ENCODE measurements at regions not wholly inside any gene's neighbourhood (a gene's known extent, or its start where the extent isn't known, plus 50 kb on each side); places are given as distances from the start of the nearest gene placed in this dataset.

GRCh38 chr1:184188037-184188436 lies 136.5 kb downstream of the TSEN15 start:
- H3K9me3 ChIP-seq, result no peaks in the 10 kb centered on the region
- H3K4me3 ChIP-seq, result no peak overlapping the region
- H3K27ac ChIP-seq, result no peak overlapping the region
- 33% methylated on average over 2 of the region's 2 CpGs for WGBS
- peaks cover 8% of the 10 kb centered on the region for H3K4me1 ChIP-seq
- no peaks in the 10 kb centered on the region for H3K27me3 ChIP-seq
- no peaks in the 10 kb centered on the region for H3K36me3 ChIP-seq
- no peak for DNase-seq (ENCODE audit: low spot score in 2 of 2)
- no peak for TF ChIP-seq POLR2AphosphoS5 (IDR thresholded peaks at IDR 0.05)
- TF ChIP-seq CTCF (IDR thresholded peaks at IDR 0.05), result no peak
- no peak for TF ChIP-seq POLR2A (IDR thresholded peaks at IDR 0.05)
- no peak for TF ChIP-seq EP300 (IDR thresholded peaks at IDR 0.05)

GRCh38 chr1:184189361-184189760 lies 137.8 kb downstream of the TSEN15 start:
- Histone ChIP-seq H3K4me1 (peaks cover 8% of the 10 kb centered on the region), H3K9me3 (no peaks in the 10 kb centered on the region), H3K27me3 (no peaks in the 10 kb centered on the region), H3K4me3 (no peak overlapping the region), H3K36me3 (no peaks in the 10 kb centered on the region), H3K27ac (no peak overlapping the region)
- no peak for DNase-seq (ENCODE audit: low spot score in 2 of 2)
- TF ChIP-seq POLR2A (IDR thresholded peaks at IDR 0.05) (no peak), EP300 (IDR thresholded peaks at IDR 0.05) (no peak), CTCF (IDR thresholded peaks at IDR 0.05) (no peak), POLR2AphosphoS5 (IDR thresholded peaks at IDR 0.05) (no peak)

GRCh38 chr1:184190616-184191015 lies 139.1 kb downstream of the TSEN15 start:
- Histone ChIP-seq H3K27ac (no peak overlapping the region), H3K36me3 (no peaks in the 10 kb centered on the region), H3K4me1 (peaks cover 8% of the 10 kb centered on the region), H3K9me3 (no peaks in the 10 kb centered on the region), H3K4me3 (no peak overlapping the region), H3K27me3 (no peaks in the 10 kb centered on the region)
- DNase-seq (ENCODE audit: low spot score in 2 of 2), result no peak
- TF ChIP-seq POLR2AphosphoS5 (IDR thresholded peaks at IDR 0.05), result no peak
- 50% methylated on average over 2 of the region's 2 CpGs for WGBS

GRCh38 chr1:184191181-184191621 lies 139.7 kb downstream of the TSEN15 start:
- DNase-seq (ENCODE audit: low spot score in 2 of 2), result peak in 1 of 2 donors; percentile 61
- Histone ChIP-seq H3K36me3 (no peaks in the 10 kb centered on the region), H3K4me1 (peaks cover 8% of the 10 kb centered on the region), H3K9me3 (no peaks in the 10 kb centered on the region), H3K27ac (no peak overlapping the region), H3K27me3 (no peaks in the 10 kb centered on the region), H3K4me3 (no peak overlapping the region)
- TF ChIP-seq EP300 (IDR thresholded peaks at IDR 0.05) (no peak), POLR2A (IDR thresholded peaks at IDR 0.05) (no peak), CTCF (IDR thresholded peaks at IDR 0.05) (no peak)
- WGBS, result 63% methylated on average over 12 of the region's 12 CpGs

GRCh38 chr1:184192796-184193195 lies 141.3 kb downstream of the TSEN15 start:
- Histone ChIP-seq H3K4me3 (no peak overlapping the region), H3K36me3 (no peaks in the 10 kb centered on the region), H3K27ac (no peak overlapping the region), H3K4me1 (peaks cover 8% of the 10 kb centered on the region), H3K9me3 (no peaks in the 10 kb centered on the region), H3K27me3 (no peaks in the 10 kb centered on the region)
- WGBS, result 95% methylated on average over 1 of the region's 1 CpG
- no peak for TF ChIP-seq CTCF (IDR thresholded peaks at IDR 0.05)
- no peak for DNase-seq (ENCODE audit: low spot score in 2 of 2)

GRCh38 chr1:184193451-184193850 lies 141.9 kb downstream of the TSEN15 start:
- DNase-seq (ENCODE audit: low spot score in 2 of 2), result no peak
- H3K4me1 ChIP-seq, result peaks cover 8% of the 10 kb centered on the region
- H3K4me3 ChIP-seq, result no peak overlapping the region
- H3K27me3 ChIP-seq, result no peaks in the 10 kb centered on the region
- no peak overlapping the region for H3K27ac ChIP-seq
- H3K9me3 ChIP-seq, result no peaks in the 10 kb centered on the region
- 92% methylated on average over 1 of the region's 1 CpG for WGBS
- H3K36me3 ChIP-seq, result no peaks in the 10 kb centered on the region
- no peak for TF ChIP-seq CTCF (IDR thresholded peaks at IDR 0.05)
- no peak for TF ChIP-seq POLR2A (IDR thresholded peaks at IDR 0.05)
- no peak for TF ChIP-seq EP300 (IDR thresholded peaks at IDR 0.05)
- no peak for TF ChIP-seq POLR2AphosphoS5 (IDR thresholded peaks at IDR 0.05)

All from suprapubic skin (tissue), 4 donors.